HepG2 (cell line): ENCODE measurements at regions not wholly inside any gene's neighbourhood (a gene's known extent, or its start where the extent isn't known, plus 50 kb on each side); places are given as distances from the start of the nearest gene placed in this dataset.

Experiments used
- NFE2 ChIP-seq: sonication (generic); formaldehyde crosslinking; IDR thresholded peaks from 2 replicates; pipeline ENCODE4 v1.4.0; 2020; ENCODE audit warnings: missing genetic modification reagents
- SMC3 ChIP-seq: IDR thresholded peaks from 2 replicates; pipeline ENCODE4 v1.6.1; 2011; ENCODE audit warnings: low read length, improper control_type of control experiment
- XRCC5 ChIP-seq: fragments of 200-400 bp; formaldehyde crosslinking; optimal IDR thresholded peaks from 2 replicates; pipeline ENCODE3; 2017; ENCODE audit warnings: mild to moderate bottlenecking, low read length
- ZNF777 ChIP-seq: sonication (generic); formaldehyde crosslinking; IDR thresholded peaks from 2 replicates; pipeline ENCODE4 v1.4.0; 2020; ENCODE audit warnings: missing genetic modification reagents

- TF ChIP-seq NFE2 (CRISPR knock-in tag): no peak
- no peak for TF ChIP-seq ZNF777 (CRISPR knock-in tag)
- no peak for TF ChIP-seq SMC3
- TF ChIP-seq XRCC5: no peak
These were observed 180.9 kb downstream of the SAMD5 start for GRCh38 chr6:147689398-147689797.
